HG02798 (cell line): ENCODE measurements at regions not wholly inside any gene's neighbourhood (a gene's known extent, or its start where the extent isn't known, plus 50 kb on each side); places are given as distances from the start of the nearest gene placed in this dataset.

Source experiments
- ATAC-seq: cut with Tn5 transposase; IDR thresholded peaks from one replicate; pipeline ENCODE4 v1.9.1; 2021; ENCODE audit warnings: mild to moderate bottlenecking; ENCODE audit not compliant: unreplicated experiment, poor library complexity

DNA sequence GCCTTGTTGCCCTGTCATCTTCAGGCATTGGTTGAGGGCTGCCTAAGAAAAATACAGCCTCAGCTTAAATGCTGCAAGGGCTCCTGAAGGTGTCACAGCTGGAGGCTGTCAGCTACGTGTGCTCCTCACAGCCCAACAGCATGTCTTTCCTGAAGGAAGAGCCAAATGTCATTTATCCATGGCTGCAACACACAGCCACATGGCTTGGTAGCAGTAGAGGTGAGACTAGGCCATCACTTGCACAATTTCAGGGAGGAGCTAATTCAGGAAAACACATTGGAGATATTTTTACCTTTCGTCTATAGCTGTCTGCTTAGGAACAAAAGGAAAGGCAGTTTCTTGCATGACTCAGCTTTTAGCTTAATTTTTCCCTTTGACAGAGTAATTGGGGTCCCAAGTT, 260.7 kb downstream of the SYK start:
- ATAC-seq = no peak

- no peak for ATAC-seq
These were observed 261.9 kb downstream of the SYK start for GRCh38 chr9:91063471-91063870.

GRCh38 chr9:91065231-91066041, 263.8 kb downstream of the SYK start:
- ATAC-seq = no peak

DNA sequence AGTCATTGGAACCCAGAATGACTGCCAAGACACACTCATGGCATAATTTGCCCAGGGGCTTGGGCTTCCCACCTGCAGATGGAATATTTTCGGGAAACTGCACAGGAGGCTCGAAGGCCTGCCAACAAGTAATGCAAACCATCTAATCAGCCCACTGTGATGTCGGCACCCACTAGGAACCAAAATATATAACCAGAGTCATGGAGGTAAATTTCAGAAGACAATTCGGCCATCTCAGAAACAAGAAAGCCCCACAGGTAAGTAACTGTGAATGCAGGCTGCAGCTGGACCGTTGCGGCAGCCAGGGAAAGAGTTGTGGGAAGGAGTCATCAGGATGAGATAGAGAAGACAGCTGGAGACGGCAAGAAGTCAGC, 264.4 kb downstream of the SYK start:
- ATAC-seq = no peak

DNA sequence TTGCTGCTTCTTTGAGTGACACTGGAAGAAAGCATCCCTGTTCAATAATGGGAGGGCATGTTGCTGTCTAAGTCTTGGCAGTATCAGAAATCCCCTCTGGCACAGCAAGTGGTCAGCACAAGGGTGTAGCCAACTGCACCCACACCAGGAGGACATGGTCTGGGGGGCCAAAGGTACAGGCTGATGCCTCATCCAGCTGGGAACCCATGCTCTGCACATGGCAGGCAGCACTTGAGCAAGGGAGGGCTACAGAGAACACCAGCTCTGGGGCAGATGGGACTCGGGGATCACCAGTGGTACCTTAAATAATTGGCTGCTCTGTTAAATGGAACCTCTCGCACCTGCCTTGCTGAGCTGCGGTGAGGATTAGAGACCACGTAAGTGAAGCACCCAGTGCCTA, 265.2 kb downstream of the SYK start:
- ATAC-seq = no peak

GRCh38 chr9:91067306-91067860, 265.8 kb downstream of the SYK start:
- no peak for ATAC-seq

- ATAC-seq = no peak
These were observed 269.8 kb downstream of the SYK start for GRCh38 chr9:91071184-91071990.

DNA sequence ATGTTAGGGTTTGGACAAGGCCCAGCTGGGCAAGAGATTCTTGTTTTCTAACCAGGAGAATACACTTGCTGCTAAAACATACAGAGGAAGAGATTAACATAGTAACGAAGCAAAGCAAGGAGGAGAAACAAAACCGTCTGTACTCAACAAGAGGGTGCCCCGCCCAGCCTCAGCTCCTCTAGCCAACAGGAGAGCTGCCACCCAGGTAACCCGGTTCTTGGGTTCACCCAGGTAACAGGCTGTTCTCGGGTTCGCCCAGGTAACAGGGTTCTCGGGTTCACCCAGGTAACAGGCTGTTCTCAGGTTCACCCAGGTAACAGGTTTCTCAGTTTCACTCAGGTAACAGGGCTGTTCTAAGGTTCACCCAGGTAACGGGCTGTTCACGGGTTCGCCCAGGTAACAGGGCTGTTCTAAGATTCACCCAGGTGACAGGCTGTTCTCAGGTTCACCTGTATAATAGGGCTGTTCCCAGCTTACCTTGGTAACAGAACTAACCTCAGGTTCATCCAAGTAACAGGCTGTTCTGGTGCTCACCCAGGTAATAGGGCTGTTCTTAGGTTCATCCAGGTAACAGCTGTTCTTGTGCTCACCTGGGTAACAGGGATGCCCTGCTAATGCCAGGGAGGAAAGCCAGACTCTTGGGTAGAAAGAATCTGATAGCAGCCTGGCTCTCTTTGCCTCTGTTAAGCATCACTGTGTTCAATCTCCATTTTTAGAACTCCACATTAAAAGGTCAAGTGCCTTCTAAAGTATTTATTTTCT, 271.6 kb downstream of the SYK start:
- ATAC-seq = no peak

DNA sequence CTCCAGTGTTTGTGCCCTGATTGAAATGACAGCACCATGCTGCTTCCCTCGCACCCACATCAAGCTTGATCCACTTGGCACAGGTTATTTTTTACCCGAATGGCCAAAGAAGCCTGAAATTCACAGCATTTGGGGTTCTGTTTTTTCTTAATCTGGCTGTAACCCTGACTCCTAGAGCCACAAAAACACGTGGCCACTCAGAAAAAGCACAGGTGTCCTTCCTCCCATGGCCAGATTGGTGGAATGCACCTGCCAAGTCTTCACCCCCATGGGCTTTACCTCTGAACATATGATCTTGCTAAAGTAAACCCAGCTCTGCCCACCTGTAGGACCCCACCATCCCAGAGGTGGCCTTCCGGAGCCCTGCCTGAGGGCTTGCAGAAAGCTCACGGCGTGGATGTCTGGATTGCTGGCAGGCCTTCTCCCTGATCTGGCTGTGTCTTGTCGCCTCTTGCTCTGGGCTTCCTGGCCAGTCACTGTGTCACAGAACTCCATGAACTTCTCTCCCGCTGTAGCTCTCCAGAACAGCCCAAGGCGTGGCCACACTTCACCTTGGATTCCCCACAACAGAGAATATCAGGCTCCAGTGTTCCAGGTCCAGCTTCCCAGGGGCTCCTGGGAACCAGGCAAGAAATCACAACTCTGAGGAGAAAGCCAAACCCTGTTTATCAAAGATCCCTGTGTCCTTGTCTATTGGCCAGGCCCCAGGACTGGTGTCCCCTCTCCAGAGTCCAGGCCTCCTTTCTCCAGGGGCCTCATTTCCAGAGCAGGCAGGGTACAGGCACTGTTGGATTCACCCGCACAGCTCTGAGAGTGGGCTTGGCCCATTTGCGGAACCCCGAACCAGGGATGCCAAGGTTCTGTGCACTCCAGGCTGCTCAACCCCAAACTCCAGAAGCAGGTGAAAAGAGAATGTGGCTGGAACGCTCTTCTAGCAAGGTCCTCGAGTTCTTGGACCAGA, 272.5 kb downstream of the SYK start:
- ATAC-seq = no peak

- ATAC-seq = no peak
These were observed 273.2 kb downstream of the SYK start for GRCh38 chr9:91074866-91075265.

GRCh38 chr9:91075279-91075678, 273.7 kb downstream of the SYK start:
- no peak for ATAC-seq

DNA sequence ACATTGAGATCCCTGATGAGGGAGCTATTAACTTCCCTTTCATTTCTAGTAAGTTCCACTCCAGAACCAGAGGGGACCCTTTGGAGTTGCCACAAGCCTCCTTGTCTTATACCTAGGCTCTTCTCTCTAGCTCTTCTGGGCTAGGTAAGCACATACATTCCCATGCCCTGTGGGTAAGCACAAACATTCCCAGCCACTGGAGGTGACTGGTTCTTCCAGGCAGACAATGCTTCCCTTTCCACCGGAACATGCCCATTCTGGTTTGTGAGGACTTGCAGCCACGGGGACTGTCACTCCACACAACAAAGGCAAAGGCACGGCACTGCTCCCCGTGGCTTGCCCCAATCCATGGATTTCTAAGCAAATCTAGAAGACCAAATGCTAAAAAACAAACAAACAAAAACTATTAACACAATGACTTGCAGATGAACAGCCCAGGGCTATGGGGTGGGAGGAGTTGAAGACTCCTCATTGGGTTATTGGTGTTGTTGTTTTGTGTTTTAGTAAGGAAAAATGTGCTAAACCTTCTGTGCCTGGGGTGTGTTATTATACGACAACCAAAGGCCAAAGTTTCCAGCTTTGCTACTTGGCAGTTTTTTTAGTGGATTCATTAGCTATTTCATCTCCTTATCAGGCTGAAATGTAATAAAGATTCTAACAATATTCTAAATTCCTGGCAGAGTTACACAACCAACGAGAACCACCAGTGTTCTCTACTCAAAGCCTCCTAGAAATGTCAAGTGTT, 276.2 kb downstream of the SYK start:
- ATAC-seq = no peak

DNA sequence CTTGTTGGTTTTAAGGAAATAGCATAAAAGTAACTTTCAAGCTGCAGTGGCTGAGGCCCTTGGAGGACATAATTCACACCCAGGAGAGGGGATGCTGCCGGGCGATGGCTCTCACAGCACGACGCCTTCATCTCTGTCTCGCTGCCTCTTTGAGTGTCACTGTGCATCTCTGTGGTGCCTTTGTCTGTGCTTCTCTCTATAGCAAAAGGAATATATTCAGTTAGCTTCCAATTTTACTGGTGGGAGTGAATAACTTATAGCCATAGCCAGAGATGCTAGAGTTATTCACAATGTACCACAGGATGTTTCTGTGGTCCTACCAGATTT, 276.7 kb downstream of the SYK start:
- no peak for ATAC-seq

DNA sequence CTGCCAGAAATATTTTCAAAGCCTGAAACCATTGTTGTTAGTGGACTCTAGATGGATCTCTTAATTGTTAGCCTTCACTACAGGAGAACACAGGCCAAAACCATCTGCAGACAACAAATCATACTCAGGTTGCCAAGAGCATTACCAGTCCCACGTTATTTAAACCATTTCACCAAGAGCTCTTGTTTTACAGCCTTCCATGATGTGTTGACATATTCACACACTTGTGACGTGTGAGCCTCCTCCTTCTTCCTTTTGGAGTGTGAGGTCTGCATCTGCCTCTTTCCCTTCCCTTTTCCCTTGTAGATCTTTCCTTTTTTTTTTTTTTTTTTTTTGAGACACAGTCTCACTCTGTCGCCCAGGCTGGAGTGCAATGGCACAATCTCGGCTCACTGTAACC, 279.0 kb downstream of the AUH start:
- ATAC-seq = no peak

GRCh38 chr9:91084896-91085516, 276.7 kb downstream of the AUH start:
- no peak for ATAC-seq

- no peak for ATAC-seq
These were observed 276.0 kb downstream of the AUH start for GRCh38 chr9:91085517-91086291.

DNA sequence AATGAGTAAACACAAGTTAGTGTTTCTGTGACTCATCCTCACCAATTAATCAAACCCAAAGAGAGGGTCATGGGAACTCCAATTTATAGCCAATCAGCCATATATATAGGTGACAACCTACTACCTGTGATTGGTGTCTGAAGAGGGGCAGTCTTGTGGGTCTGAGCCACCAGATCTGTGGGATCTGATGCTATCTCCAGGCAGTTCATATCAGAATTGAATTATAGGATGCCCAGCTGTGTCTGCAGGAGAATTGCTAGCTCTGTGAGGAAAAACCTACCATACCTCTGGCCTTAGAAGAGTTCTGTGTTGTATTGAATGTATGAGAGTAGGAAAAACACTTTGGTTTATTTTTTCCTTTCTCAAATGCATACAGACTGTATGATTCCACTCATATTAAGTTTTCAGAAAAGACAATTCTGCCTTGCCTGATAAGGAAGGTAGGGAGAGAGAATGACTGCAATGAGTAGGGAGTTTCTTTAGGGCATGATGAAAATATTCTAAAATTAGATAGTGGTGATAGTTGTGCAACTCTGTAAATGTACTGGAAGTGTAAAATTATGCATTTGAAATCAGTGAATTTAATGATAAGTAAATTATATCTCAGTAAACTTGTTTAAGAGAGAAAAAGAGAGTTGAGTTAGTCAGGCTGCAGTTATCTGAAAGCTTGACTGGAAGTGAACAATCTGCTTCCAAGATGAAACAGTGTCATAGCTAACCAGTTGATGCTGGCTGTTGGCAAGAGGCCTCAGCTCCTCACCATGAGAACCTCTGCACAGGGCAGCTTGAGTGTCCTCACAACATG, 274.9 kb downstream of the AUH start:
- no peak for ATAC-seq
